ENCODE measurements at regions not wholly inside any gene's neighbourhood (a gene's known extent, or its start where the extent isn't known, plus 50 kb on each side); places are given as distances from the start of the nearest gene placed in this dataset.
"Not testable (repeated sequence)": the region's sequence is repeated elsewhere in the genome, so short reads cannot be mapped to it uniquely, and the experiment has no call there.

- not testable (repeated sequence) for H3K4me3 Mint-ChIP-seq; ATAC-seq; H3K4me2 ChIP-seq; H3K27me3 ChIP-seq (ENCODE audit: insufficient read depth); H3K27ac Mint-ChIP-seq; H3K27ac ChIP-seq (ENCODE audit: low read depth); H3K36me3 ChIP-seq (ENCODE audit: insufficient read depth); H3K9me3 Mint-ChIP-seq; H3F3A ChIP-seq (replicated peaks; ENCODE audit: low read depth); H3K9me2 ChIP-seq (ENCODE audit: insufficient read depth); H3K36me3 Mint-ChIP-seq (ENCODE audit: low read depth); DNase-seq (ENCODE audit: low spot score); H3K4me3 ChIP-seq; H3K4me1 ChIP-seq (ENCODE audit: insufficient read depth); H4K20me1 ChIP-seq (replicated peaks; ENCODE audit: insufficient read depth); H3K27me3 Mint-ChIP-seq (ENCODE audit: insufficient read depth, low read depth, poor library complexity); H2AFZ ChIP-seq; H3K4me1 Mint-ChIP-seq; H3K79me2 ChIP-seq (replicated peaks; ENCODE audit: insufficient read depth)
These were observed 177.7 kb upstream of the TTC14 start for GRCh38 chr3:180424305-180424704.

- Histone ChIP-seq H3K36me3 (ENCODE audit: insufficient read depth) (no peaks in the 10 kb centered on the region), H3K27ac (ENCODE audit: low read depth) (no peak overlapping the region), H4K20me1 (replicated peaks; ENCODE audit: insufficient read depth) (no peaks in the 10 kb centered on the region), H3K4me2 (no peak overlapping the region), H3K79me2 (replicated peaks; ENCODE audit: insufficient read depth) (no peaks in the 10 kb centered on the region), H3K9me2 (ENCODE audit: insufficient read depth) (peaks cover 13% of the 10 kb centered on the region; the same call in 1 of the 2 replicates), H3F3A (replicated peaks; ENCODE audit: low read depth) (no peaks in the 10 kb centered on the region), H2AFZ (0 out of 2 replicates have a peak overlapping the region, but pooled peaks have one; percentile 11), H3K4me1 (ENCODE audit: insufficient read depth) (no peaks in the 10 kb centered on the region), H3K4me3 (no peak overlapping the region), H3K27me3 (ENCODE audit: insufficient read depth) (no peaks in the 10 kb centered on the region)
- no peaks in the 10 kb centered on the region for H3K27me3 Mint-ChIP-seq (ENCODE audit: insufficient read depth, low read depth, poor library complexity)
- no peak overlapping the region for H3K4me3 Mint-ChIP-seq
- H3K36me3 Mint-ChIP-seq (ENCODE audit: low read depth), result no peaks in the 10 kb centered on the region
- no peak for TF ChIP-seq ZNF331 (CRISPR knock-in tag; IDR thresholded peaks at IDR 0.05; ENCODE audit: low read depth)
- TF ChIP-seq NANOG (IDR thresholded peaks at IDR 0.05; ENCODE audit: borderline replicate concordance), result no peak
- no peak for TF ChIP-seq ETS1 (IDR thresholded peaks at IDR 0.05)
- no peak for TF ChIP-seq EZH2phosphoT487 (IDR thresholded peaks at IDR 0.05; ENCODE audit: unreplicated experiment)
- TF ChIP-seq EZH2 (IDR thresholded peaks at IDR 0.05; ENCODE audit: low read depth, unreplicated experiment), result no peak
- TF ChIP-seq REST (IDR thresholded peaks at IDR 0.05; ENCODE audit: unreplicated experiment), result no peak
- no peak for TF ChIP-seq STAT1 (IDR thresholded peaks at IDR 0.05; ENCODE audit: unreplicated experiment)
- ATAC-seq (no peak), DNase-seq (ENCODE audit: low spot score) (no peak)
- no peaks in the 10 kb centered on the region for H3K9me3 Mint-ChIP-seq
- H3K4me1 Mint-ChIP-seq, result no peaks in the 10 kb centered on the region
- no peak overlapping the region for H3K27ac Mint-ChIP-seq
These were observed 171.1 kb upstream of the TTC14 start for GRCh38 chr3:180430896-180431295.

Measured in GM23338 (cell line).